ENCODE measurements at regions not wholly inside any gene's neighbourhood (a gene's known extent, or its start where the extent isn't known, plus 50 kb on each side); places are given as distances from the start of the nearest gene placed in this dataset.

- H3K27ac ChIP-seq (ENCODE audit: low read length) = no peak overlapping the region
- ChIA-PET CTCF (no interaction called here), POLR2A (ENCODE audit: unreplicated experiment) (no interaction called here)
- H3K4me3 ChIP-seq (ENCODE audit: low read length) = no peak overlapping the region
- no peak overlapping the region for H3K4me2 ChIP-seq (ENCODE audit: low read length)
- TF ChIP-seq EZH2phosphoT487 (IDR thresholded peaks at IDR 0.05; ENCODE audit: borderline replicate concordance, low read length) (no peak), CTCF (conservative IDR thresholded peaks at IDR 0.05; ENCODE audit: low read depth, low read length) (0 out of 2 replicates have a peak, but pooled peaks have one; percentile 20), EZH2 (IDR thresholded peaks at IDR 0.05; ENCODE audit: low read length, unreplicated experiment) (no peak)
- BruUV-seq (replicated peaks) = no TSS peak
- H4K20me1 ChIP-seq (ENCODE audit: low read length) = no peaks in the 10 kb centered on the region
- H2AFZ ChIP-seq (ENCODE audit: low read length) = no peak overlapping the region
- H3K4me1 ChIP-seq (ENCODE audit: insufficient read depth, low read length) = no peaks in the 10 kb centered on the region
- DNase-seq (no peak), ATAC-seq (no peak)
- no peaks in the 10 kb centered on the region for H3K27me3 ChIP-seq (ENCODE audit: low read length)
- H3K36me3 ChIP-seq (ENCODE audit: low read depth, low read length) = no peaks in the 10 kb centered on the region
- intact Hi-C loops (cut with micrococcal nuclease) = no loop called here
- no peaks in the 10 kb centered on the region for H3F3A ChIP-seq (ENCODE audit: low read length, unreplicated experiment)
- no peaks in the 10 kb centered on the region for H3K79me2 ChIP-seq (ENCODE audit: low read length)
- no peaks in the 10 kb centered on the region for H3K9me2 ChIP-seq (replicated peaks; ENCODE audit: low read length)
- H3K9ac ChIP-seq (ENCODE audit: low read length) = no peak overlapping the region
- no peaks in the 10 kb centered on the region for H3K9me3 ChIP-seq (ENCODE audit: low read length)
Measured at GRCh38 chrX:99795495-99795894, 614.6 kb downstream of the PCDH19 start.

DNA sequence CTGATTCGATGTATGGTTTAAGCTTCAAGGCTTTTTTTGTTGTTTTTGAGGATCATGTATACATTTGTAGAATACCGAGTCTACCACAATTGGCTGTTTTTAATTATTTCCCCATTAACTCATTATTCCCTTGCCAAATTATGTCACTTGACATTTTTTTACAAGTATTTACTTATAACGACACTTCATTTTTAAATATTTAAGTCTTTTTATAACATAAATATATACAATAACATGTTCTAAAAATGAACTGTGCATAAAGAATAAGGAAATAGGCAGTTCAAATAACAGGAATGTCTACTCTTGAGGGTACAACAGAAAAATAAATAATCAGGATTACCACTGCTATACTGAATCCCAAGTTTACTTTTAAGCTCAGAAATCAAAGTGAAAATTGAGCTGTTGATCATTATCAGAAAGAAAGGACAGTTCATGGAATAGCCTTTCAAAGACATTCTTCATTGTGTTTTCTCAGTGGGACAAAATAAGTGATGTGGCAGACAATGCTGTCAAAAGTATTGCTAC, 627.5 kb downstream of the PCDH19 start:
- no peaks in the 10 kb centered on the region for H3K27me3 ChIP-seq (ENCODE audit: low read length)
- no peak overlapping the region for H3K4me3 ChIP-seq (ENCODE audit: low read length)
- no peaks in the 10 kb centered on the region for H3K9me3 ChIP-seq (ENCODE audit: low read length)
- H3K4me1 ChIP-seq (ENCODE audit: insufficient read depth, low read length) = no peaks in the 10 kb centered on the region
- no TSS peak for BruUV-seq (replicated peaks)
- no peaks in the 10 kb centered on the region for H3K36me3 ChIP-seq (ENCODE audit: low read depth, low read length)
- ATAC-seq (no peak), DNase-seq (no peak)
- ChIA-PET CTCF (no interaction called here), POLR2A (ENCODE audit: unreplicated experiment) (no interaction called here)
- H4K20me1 ChIP-seq (ENCODE audit: low read length) = no peaks in the 10 kb centered on the region
- intact Hi-C loops (cut with micrococcal nuclease) = no loop called here
- no peak overlapping the region for H2AFZ ChIP-seq (ENCODE audit: low read length)
- H3K27ac ChIP-seq (ENCODE audit: low read length) = no peak overlapping the region
- no peak for TF ChIP-seq EZH2phosphoT487 (IDR thresholded peaks at IDR 0.05; ENCODE audit: borderline replicate concordance, low read length)
- TF ChIP-seq CTCF (conservative IDR thresholded peaks at IDR 0.05; ENCODE audit: low read depth, low read length) = no peak
- TF ChIP-seq EZH2 (IDR thresholded peaks at IDR 0.05; ENCODE audit: low read length, unreplicated experiment) = no peak
- no peaks in the 10 kb centered on the region for H3K9me2 ChIP-seq (replicated peaks; ENCODE audit: low read length)
- H3K79me2 ChIP-seq (ENCODE audit: low read length) = no peaks in the 10 kb centered on the region
- no peaks in the 10 kb centered on the region for H3F3A ChIP-seq (ENCODE audit: low read length, unreplicated experiment)
- no peak overlapping the region for H3K9ac ChIP-seq (ENCODE audit: low read length)
- no peak overlapping the region for H3K4me2 ChIP-seq (ENCODE audit: low read length)

DNA sequence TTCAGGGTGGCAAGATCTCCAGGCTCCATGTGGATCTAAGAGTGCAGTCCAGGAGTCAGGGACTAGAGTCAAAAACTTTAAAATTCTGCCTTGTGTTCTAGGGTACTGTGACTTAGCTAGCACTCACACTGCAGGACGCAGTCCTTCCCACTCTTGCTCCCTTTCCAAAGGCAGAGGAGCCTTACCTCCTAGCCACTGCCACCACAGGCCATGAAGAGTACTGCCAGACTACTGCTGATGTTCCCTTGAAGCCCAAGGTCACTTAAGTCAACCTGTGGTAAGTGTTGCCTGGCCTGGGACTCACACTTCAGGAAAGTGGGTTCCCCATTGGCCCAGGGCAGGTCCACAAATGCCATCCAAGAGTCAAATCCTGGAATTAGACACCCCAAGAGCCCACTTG, 632.2 kb downstream of the PCDH19 start:
- no peaks in the 10 kb centered on the region for H3K4me1 ChIP-seq (ENCODE audit: insufficient read depth, low read length)
- no TSS peak for BruUV-seq (replicated peaks)
- CTCF ChIA-PET = no interaction called here
- H3K36me3 ChIP-seq (ENCODE audit: low read depth, low read length) = no peaks in the 10 kb centered on the region
- no peak overlapping the region for H2AFZ ChIP-seq (ENCODE audit: low read length)
- no peaks in the 10 kb centered on the region for H3K27me3 ChIP-seq (ENCODE audit: low read length)
- H3F3A ChIP-seq (ENCODE audit: low read length, unreplicated experiment) = no peaks in the 10 kb centered on the region
- H3K27ac ChIP-seq (ENCODE audit: low read length) = no peak overlapping the region
- no peaks in the 10 kb centered on the region for H3K79me2 ChIP-seq (ENCODE audit: low read length)
- ATAC-seq (no peak), DNase-seq (no peak)
- TF ChIP-seq EZH2 (IDR thresholded peaks at IDR 0.05; ENCODE audit: low read length, unreplicated experiment) = no peak
- TF ChIP-seq EZH2phosphoT487 (IDR thresholded peaks at IDR 0.05; ENCODE audit: borderline replicate concordance, low read length) = no peak
- H4K20me1 ChIP-seq (ENCODE audit: low read length) = no peaks in the 10 kb centered on the region
- no peak overlapping the region for H3K4me2 ChIP-seq (ENCODE audit: low read length)
- POLR2A ChIA-PET (ENCODE audit: unreplicated experiment) = no interaction called here
- H3K9me2 ChIP-seq (replicated peaks; ENCODE audit: low read length) = no peaks in the 10 kb centered on the region
- no peak overlapping the region for H3K4me3 ChIP-seq (ENCODE audit: low read length)
- no peak overlapping the region for H3K9ac ChIP-seq (ENCODE audit: low read length)
- no peaks in the 10 kb centered on the region for H3K9me3 ChIP-seq (ENCODE audit: low read length)
- intact Hi-C loops (cut with micrococcal nuclease) = no loop called here
